Mesodermal cell (in vitro differentiated cells): ENCODE measurements at regions not wholly inside any gene's neighbourhood (a gene's known extent, or its start where the extent isn't known, plus 50 kb on each side); places are given as distances from the start of the nearest gene placed in this dataset.

ENCODE experiments used
- H3K27ac ChIP-seq: 2 replicates; pipeline ENCODE4 v1.7.0; 2013; ENCODE audit warnings: mild to moderate bottlenecking, low read depth, low read length, moderate library complexity; ENCODE audit not compliant: severe bottlenecking
- H3K36me3 ChIP-seq: 2 replicates; pipeline ENCODE4 v1.7.1; 2013; ENCODE audit warnings: mild to moderate bottlenecking, low read length, moderate library complexity; ENCODE audit not compliant: control insufficient read depth, insufficient read depth
- H3K4me1 ChIP-seq: one replicate; pipeline ENCODE4 v1.7.1; 2013; ENCODE audit warnings: mild to moderate bottlenecking, low read length; ENCODE audit not compliant: insufficient read depth, control insufficient read depth, poor library complexity, severe bottlenecking
- H3K4me3 ChIP-seq: 2 replicates; pipeline ENCODE4 v1.7.0; 2013; ENCODE audit warnings: low read length, control low read depth, mild to moderate bottlenecking; ENCODE audit not compliant: insufficient read depth, poor library complexity, severe bottlenecking; ENCODE audit errors: extremely low read depth
- H3K9me3 ChIP-seq: 2 replicates; pipeline ENCODE4 v1.7.1; 2013; ENCODE audit warnings: mild to moderate bottlenecking, low read length, moderate library complexity; ENCODE audit not compliant: control insufficient read depth
- WGBS, 2 experiments: methylation state at CpG; one replicate each; pipeline ENCODE4 v1.1.5; 2013; ENCODE audit warnings: missing lambda C conversion rate in 2 of 2; ENCODE audit not compliant: insufficient coverage in 2 of 2; 5-methylcytosine and 5-hydroxymethylcytosine counted together

DNA sequence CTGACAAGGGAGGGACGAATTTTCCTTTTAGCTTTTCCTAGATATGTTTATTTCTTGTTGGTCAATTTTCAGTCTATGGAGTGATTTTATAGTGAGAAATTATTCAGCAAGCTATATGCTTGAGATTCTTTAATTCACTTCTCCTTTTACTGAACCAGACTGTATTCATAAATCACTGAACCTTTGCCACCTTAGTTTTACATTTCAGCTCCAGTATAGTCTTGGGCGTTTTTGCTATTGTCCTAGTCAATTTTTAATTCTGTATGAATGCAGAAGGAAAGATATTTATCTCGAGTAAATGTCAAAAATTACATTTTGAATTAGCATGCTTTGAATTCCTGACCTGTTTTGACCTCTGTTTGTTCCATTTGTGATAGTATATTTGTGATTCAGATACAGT lies 468.9 kb downstream of the IPMK start:
- WGBS, 2 experiments = 100% methylated on average over 1 of the region's 3 CpGs; no CpG with 5 or more reads in 1 of the 2 experiments
- no peaks in the 10 kb centered on the region for H3K9me3 ChIP-seq
- no peaks in the 10 kb centered on the region for H3K4me1 ChIP-seq
- H3K36me3 ChIP-seq = no peaks in the 10 kb centered on the region
- H3K27ac ChIP-seq = no peak overlapping the region
- H3K4me3 ChIP-seq = no peak overlapping the region

DNA sequence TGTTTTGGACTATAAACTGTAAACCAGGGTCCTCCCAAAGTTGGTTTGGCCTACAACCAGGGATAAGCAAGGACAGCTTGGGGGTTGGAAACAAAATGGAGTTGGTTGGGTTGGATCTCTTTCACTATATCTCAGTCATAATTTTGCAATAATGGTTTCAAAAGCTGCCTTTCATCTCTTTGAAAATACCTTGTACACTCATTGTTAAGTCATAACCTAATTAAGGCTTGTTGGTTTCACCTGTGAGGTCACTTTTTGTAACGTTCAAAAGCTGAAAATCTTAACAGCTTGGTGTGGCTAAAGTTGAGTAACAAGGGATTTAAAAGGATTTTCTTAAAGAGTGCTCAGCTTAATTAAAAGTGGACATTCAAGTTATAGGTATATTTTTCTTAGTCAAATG lies 476.1 kb downstream of the IPMK start:
- no peaks in the 10 kb centered on the region for H3K4me1 ChIP-seq

DNA sequence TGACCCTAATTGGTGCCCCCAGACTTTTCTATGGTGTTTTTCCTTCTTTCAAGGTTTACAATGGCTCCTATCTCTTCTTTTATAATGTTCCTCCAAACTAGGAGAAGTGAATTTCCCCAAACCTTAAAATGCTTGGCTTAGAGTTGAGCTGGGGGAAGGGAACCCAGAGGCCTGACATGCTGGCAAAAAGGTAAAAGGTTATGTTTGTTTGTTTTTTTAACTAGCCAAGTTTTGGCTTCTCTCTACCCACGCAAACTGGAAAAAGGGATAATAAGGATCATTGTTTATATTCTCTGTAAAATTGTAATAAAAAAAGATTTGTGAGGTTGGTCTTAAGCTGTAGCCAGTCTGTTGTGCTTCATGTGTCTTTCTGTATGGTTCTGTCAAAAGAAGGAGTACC lies 477.0 kb downstream of the IPMK start:
- WGBS, 2 experiments = 100% methylated on average over 1 of the region's 1 CpG; no CpG with 5 or more reads in 1 of the 2 experiments
- Histone ChIP-seq H3K9me3 (no peaks in the 10 kb centered on the region), H3K4me1 (no peaks in the 10 kb centered on the region), H3K27ac (no peak overlapping the region), H3K36me3 (no peaks in the 10 kb centered on the region), H3K4me3 (no peak overlapping the region)

More for the DNA sequence above, 476.1 kb downstream of the IPMK start:
- H3K4me3 ChIP-seq = no peak overlapping the region
- WGBS, 2 experiments = 100% methylated on average over 1 of the region's 1 CpG
- H3K27ac ChIP-seq = no peak overlapping the region
- no peaks in the 10 kb centered on the region for H3K9me3 ChIP-seq
- no peaks in the 10 kb centered on the region for H3K36me3 ChIP-seq

DNA sequence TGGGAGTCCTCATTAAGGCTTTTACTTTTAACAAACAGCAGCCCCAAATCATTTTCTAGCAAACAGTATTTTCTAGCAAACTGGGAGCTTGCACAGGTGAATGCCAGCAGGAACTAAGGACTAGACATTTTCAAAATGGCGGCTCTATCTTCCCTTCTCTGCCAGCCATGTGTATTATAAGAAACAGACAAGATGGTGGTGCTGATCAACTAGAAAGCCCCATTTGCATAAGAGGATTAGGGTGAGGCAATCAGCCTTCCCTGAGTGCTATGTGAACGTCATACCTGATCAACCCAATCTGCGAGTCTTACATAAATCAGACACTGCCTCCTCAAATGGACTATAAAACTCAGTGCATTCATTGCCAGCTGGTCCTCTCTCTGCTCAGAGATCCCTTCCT lies 479.6 kb downstream of the IPMK start:
- 86 to 93% methylated on average over 3 of the region's 3 CpGs for WGBS, 2 experiments
- Histone ChIP-seq H3K9me3 (no peaks in the 10 kb centered on the region), H3K4me3 (no peak overlapping the region), H3K27ac (no peak overlapping the region), H3K4me1 (no peaks in the 10 kb centered on the region), H3K36me3 (no peaks in the 10 kb centered on the region)

DNA sequence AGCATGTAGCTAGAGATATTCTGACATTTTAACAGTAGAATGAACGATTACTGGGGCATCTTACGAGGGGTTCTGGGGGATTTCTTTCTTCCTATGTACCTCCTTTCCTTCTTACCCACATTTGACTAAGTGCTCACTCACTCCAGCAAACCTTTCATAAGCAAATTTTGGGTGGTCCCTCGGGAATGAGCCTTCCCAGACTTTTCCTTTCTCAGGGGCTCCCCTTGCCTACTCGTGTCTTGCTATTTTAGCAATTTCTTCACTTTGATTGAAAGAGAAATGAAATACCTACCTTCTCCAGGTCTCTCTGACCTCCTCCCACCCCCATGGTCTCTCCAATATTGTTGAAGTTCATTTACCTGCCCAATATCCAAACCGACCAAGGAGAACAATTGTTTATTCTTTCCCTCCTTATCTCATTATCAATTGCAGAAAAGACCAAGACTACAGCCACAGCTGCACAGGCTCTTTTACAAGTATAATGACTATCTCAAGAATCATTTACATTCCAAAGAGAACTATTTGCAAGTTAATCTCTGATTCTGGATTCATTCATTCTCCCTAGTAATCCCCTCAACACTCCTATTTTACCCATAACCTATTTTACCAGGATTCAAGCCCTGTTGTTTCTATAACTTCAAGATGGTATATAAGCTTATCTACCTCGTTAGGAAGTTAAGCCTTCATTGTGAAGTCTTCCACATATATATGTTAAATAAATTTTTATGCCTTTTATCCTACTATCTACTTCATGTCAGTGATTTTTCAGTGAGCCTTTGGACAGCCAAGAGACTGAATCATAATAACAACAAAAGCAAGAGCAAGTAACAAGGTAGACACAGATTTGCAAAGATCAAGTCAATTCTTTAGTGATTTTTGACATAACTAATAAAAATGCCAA lies 480.6 kb downstream of the IPMK start:
- Histone ChIP-seq H3K9me3 (no peaks in the 10 kb centered on the region), H3K4me1 (no peaks in the 10 kb centered on the region), H3K36me3 (no peaks in the 10 kb centered on the region), H3K27ac (no peak overlapping the region), H3K4me3 (no peak overlapping the region)
- WGBS, 2 experiments = 38 to 40% methylated on average over 3 to 4 of the region's 6 CpGs

DNA sequence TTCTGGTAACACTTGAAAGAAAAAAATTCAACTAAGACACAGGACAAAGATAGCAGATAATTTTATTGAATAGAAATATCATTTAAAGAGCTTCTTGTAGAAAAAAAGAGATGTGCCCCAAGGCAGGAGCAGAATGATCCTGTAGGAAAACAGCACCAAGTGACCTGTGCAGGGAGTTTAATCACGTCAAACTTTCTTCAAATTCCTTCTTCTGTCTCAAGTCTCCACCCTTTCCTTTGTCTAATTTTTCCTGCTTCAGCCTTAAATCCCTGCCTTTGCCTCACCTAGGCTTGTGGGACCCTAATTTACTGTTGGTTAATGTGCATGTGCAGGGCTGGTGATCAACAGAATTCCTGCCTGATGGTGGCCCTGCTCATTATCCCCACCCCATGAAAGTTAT lies 481.4 kb downstream of the IPMK start:
- WGBS, 2 experiments = 30 to 38% methylated on average over 1 of the region's 1 CpG
- Histone ChIP-seq H3K9me3 (no peaks in the 10 kb centered on the region), H3K27ac (no peak overlapping the region), H3K4me1 (no peaks in the 10 kb centered on the region), H3K4me3 (no peak overlapping the region), H3K36me3 (no peaks in the 10 kb centered on the region)

DNA sequence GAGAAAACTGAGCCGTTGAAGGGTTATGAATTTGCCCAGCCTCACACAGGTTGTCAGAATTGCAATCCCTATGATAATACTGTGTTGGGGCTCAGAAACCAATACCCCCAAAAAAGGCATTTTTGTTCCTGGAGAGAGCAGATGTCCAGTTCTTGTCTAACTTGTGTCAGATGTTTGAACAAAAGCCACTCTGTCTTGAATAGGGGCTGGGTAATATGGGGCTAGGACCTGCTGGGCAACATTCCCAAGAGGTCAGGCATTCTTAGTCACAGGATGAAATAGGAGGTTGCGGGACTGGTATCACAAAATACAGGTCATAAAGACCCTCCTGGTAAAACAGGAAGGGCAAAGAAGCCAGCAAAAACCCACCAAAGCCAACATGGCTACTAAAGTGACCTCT lies 482.1 kb downstream of the IPMK start:
- H3K27ac ChIP-seq = no peak overlapping the region
- no peaks in the 10 kb centered on the region for H3K9me3 ChIP-seq
- H3K4me1 ChIP-seq = no peaks in the 10 kb centered on the region
- H3K4me3 ChIP-seq = no peak overlapping the region
- WGBS, 2 experiments = 92 to 100% methylated on average over 1 to 2 of the region's 2 CpGs
- no peaks in the 10 kb centered on the region for H3K36me3 ChIP-seq

DNA sequence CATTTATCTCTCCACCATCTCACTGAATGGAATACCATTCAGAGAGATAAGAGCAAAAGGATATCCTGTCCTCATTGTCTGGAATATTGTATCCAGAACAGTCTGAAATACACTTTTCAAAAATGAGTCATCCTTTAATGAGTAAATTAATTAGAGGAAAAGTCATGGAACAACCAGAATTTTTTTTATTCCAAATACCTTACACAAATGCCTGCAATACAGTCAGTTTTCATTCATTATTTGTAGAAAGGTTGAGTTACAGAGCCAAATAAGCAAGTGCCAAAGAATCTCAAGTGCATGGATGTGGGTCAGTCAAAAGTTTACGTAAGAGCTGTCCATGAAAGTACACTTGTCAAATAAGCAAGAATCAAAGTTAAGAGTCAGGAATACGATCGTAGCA lies 482.6 kb downstream of the IPMK start:
- Histone ChIP-seq H3K9me3 (no peaks in the 10 kb centered on the region), H3K4me3 (no peak overlapping the region), H3K36me3 (no peaks in the 10 kb centered on the region), H3K27ac (no peak overlapping the region), H3K4me1 (no peaks in the 10 kb centered on the region)
- 96 to 100% methylated on average over 1 to 3 of the region's 3 CpGs for WGBS, 2 experiments

DNA sequence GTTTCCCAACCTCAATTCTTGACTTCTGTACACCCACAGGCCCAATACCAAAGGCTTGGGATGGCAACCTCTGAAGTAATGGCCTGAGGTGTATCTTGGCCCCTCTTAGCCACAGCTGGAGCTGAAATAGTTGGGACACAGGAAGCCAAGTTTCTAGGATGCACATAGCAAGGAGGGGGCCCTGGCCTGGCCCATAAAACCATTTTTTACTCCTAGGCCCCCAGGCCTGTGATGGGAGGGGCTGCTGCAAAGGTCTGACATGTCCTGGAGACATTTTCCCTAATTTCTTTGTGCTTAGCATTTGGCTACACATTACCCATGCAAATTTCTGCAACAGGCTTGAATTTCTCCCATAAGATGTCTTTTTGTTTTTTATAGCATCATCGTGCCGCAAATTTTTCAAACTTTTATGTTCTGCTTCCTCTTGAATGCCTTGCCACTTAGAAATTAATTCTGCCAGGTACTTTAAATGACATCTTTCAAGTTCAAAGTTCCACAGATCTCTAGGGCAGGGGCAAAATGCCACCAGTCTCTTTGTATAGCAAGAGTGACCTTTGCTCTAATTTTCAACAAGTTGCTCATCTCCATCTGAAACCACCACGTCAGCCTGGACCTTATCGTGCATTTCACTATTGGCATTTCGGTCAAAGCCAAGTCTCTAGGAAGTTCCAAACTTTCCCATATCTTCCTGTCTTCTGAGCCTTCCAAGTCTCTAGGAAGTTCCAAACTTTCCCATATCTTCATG lies 490.8 kb downstream of the IPMK start:
- Histone ChIP-seq H3K4me1 (no peaks in the 10 kb centered on the region), H3K36me3 (no peaks in the 10 kb centered on the region), H3K9me3 (peaks cover 9% of the 10 kb centered on the region), H3K4me3 (no peak overlapping the region), H3K27ac (no peak overlapping the region)
- 76 to 80% methylated on average over 5 of the region's 5 CpGs for WGBS, 2 experiments

DNA sequence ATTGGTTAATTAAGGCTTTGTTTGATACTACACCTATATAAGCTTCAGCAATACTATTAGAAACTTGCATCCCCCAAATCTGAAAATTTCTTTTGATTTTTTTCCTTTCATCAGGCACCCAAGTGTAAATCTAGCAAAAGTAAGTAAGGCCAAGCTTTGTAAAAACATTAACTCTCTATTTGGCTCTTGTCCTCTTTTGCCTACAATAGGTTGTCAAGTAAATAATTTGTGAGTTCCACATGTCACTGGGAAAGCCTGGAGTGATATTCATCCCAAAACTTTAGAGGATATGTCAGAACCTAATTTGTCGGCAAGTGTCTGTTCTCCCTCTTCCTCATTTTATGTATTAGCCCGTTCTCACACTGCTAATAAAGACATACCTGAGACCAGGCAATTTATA lies 492.4 kb downstream of the IPMK start:
- Histone ChIP-seq H3K4me1 (no peaks in the 10 kb centered on the region), H3K9me3 (peaks cover 9% of the 10 kb centered on the region), H3K4me3 (no peak overlapping the region), H3K36me3 (no peaks in the 10 kb centered on the region), H3K27ac (no peak overlapping the region)
- WGBS, 2 experiments = 60 to 100% methylated on average over 1 of the region's 2 CpGs

DNA sequence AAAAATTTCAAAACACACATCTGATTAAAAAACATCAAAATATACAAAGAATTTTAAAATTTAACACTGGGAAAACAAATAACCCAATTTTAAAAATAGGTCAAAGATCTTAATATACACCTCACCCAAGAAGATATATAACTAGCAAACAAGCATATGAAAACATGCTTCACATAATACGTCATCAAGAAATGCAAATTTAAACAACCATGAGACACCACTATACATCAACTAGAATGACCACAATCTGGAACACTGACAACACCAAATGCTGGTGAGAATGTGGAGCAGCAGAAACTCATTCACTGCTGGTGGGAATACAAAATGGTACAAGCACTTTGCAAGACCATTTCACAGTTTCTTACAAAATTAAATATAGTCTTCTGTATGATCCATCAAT lies 498.4 kb downstream of the IPMK start:
- no peaks in the 10 kb centered on the region for H3K36me3 ChIP-seq

More for the DNA sequence above, 498.4 kb downstream of the IPMK start:
- no peak overlapping the region for H3K4me3 ChIP-seq
- no peak overlapping the region for H3K27ac ChIP-seq
- H3K4me1 ChIP-seq = no peaks in the 10 kb centered on the region
- no peaks in the 10 kb centered on the region for H3K9me3 ChIP-seq
- no CpG with 5 or more reads among the region's 1 CpG for WGBS, 2 experiments
